HG03342 (cell line): ENCODE measurements at regions not wholly inside any gene's neighbourhood (a gene's known extent, or its start where the extent isn't known, plus 50 kb on each side); places are given as distances from the start of the nearest gene placed in this dataset.
"Not testable (repeated sequence)": the region's sequence is repeated elsewhere in the genome, so short reads cannot be mapped to it uniquely, and the experiment has no call there.

Experiments used
- ATAC-seq: cut with Tn5 transposase; IDR thresholded peaks from one replicate; pipeline ENCODE4 v1.9.1; 2021; ENCODE audit warnings: mild to moderate bottlenecking, moderate library complexity; ENCODE audit not compliant: unreplicated experiment

DNA sequence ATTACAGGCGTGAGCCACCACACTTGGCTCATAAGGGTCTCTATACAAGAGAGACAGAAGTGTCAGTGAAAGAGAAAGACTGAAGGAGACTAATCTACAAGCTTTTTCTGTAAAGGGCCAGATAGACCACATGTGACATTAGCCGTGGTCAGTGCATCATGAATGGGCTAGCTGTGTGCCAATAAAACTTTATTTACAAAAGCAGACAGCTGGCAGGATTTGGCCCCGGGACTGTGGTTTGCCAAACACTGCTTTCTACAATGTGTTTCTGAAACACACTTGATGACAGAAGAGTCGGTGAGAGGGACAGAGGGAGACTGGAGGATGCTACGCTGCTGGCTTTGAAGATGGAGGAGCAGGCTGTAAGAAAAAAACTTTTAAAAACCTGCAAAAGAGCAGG is 285.4 kb downstream of the TFAP2C start:
- ATAC-seq = no peak

DNA sequence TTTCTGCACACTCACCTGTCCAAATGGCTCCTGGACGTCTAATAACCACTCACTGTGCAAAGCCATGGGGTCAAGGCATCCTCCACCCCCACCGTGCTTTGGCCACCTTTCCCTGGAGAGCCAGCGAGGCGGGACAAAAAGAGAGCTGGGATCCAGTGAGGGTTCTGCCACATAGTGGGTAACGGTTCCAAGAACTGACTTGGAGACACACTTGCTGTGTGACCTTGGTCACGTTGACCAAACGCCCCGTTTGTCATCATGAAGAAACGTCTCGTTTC is 287.2 kb downstream of the TFAP2C start:
- no peak for ATAC-seq

DNA sequence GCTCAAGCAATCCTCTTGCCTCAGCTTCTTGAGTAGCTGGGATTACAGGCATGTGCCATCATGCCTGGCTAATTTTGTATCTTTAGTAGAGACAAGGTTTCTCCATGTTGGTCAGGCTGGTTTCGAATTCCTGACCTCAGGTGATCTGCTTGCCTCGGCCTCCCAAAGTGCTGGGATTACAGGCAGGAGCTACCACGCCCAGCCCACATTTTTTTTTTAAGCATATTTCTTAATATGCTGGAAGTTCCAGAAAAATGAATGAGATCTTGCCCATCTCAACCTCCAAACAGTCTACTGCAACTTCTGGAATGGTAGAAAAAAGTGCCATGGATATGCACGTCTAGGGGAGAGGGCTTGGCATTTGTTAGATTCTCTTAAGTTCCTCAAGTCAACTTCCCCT is 290.9 kb downstream of the TFAP2C start:
- not testable (repeated sequence) for ATAC-seq

DNA sequence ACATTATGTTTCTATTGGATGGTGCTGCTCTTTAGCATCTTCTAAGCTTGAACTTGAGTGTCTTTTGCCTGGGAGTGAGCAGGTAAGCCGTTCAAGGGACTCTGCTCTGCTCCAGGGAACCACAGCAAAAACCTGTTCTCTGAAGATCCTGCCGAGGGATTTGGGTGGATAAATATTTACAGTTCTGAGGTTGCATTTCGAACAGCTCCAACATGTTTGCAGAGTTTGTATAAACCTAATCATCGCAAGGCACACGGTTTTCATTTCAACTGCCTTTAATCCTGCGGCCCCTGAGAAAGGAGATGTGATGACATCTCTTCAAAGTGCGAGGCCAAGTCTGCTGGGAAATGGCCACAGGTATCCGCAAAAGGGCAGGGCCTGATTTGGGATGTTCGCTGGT is 293.4 kb downstream of the TFAP2C start:
- no peak for ATAC-seq

- ATAC-seq = no peak
Measured at GRCh38 chr20:56924292-56925081, 295.4 kb downstream of the TFAP2C start.

DNA sequence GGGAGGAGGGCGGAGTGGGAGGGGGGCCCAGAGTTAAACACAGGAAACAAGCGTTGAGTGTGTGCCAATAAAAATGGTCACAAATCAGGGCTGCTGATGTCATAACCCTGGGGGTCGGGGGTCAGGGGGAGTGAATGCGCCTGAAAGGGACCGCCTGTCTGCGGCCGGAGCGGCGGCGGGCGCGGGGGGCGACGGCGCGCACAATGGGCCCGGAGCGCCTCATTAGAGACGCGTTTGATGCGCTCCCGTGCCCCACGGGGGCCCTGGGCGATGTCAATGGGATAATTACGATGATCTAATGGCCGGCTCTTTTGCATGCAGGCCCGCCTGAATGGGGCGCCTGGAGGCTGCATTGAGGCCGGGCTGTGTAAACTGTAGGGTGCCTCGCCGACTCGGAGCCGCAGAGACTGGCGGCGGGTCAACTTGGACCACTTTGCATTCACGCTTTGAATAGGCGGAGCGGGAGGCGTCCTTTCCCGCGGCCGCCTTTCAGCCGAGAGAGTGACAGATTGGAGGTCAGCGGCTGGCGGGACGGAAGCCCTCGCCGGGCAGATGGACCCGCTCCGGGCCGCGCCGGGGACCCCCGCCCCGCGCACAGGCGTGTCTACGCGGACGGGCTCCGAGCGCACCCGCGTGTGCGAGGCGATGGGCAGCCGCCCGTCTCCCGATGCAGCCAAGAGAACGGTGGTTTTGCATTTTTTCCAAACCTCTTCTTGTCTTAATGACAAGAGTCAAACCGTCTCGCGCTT is 296.1 kb downstream of the TFAP2C start:
- ATAC-seq = no peak

DNA sequence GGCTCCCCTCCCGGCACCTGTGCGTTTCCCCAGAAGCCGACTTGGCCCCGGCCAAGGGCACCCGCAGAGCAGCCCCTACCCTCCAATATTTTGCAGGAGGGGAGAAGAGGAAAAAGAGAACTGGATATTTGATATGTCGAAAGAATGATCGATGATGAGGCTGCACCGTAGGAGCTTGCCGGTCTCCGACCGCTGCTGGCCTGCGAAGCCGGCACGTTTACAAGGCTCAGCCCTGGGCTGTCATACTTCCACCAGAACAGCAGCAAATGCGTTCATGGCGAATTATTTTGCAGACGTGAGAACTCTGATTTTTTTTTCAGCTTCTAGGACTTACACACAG is 296.7 kb downstream of the TFAP2C start:
- ATAC-seq = no peak

DNA sequence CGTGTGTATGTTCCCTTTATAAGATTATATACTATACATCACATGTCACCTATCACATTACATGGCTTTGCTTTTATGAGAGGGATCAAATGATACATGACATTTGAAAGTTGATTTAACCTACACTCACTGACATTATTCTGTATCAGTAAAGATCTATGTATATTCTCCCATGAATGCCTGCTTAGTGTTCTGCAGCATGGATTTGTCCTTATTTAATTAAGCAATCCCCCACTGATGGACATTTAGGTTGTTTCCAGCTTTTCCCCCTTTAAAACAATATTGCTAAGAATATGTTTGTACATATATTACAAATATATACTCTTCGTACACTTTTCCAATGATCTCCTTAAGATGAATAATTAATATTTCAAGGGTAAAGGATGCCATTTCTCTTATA is 297.4 kb downstream of the TFAP2C start:
- ATAC-seq = no peak

DNA sequence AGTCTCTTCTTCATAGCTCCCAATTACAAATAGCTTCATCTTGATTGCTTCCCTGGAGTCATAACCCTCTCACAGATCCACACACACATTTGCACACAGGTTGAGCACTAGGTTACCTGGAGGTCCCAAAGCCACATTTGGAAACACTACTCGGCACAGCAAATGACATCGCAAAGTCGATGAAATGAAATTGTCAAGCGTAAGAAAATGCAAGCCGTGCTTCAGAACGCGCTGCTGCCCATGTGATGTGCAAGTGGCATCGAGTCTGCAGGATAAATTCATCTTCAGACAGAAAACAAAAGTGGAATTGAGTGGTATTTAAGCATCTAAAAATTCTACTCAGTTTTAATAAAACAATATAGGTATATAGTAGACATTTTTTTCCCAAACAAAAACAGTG is 298.0 kb downstream of the TFAP2C start:
- no peak for ATAC-seq

- no peak for ATAC-seq
Measured at GRCh38 chr20:56928007-56928406, 298.9 kb downstream of the TFAP2C start.

DNA sequence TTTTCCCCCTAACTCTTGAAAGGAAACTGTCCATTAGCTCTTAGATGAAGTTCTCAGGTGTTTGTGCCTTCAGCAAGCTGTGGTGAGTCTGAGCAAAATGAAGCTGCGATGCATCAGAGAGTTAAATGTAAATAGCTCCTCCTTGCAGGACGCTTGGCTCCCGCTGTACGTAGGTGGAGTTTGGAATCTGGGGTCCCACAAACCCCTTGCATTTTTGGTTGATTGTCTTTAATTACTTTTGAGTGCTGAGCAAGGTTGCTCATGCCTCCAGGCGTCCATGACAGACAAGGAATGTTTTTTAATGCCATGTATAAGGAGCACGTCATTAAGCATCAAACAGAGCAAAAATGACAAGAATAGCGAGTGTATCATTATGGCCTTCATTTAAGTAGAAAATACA is 300.5 kb downstream of the TFAP2C start:
- ATAC-seq = no peak

- no peak for ATAC-seq
Measured at GRCh38 chr20:56930876-56931275, 301.8 kb downstream of the TFAP2C start.

DNA sequence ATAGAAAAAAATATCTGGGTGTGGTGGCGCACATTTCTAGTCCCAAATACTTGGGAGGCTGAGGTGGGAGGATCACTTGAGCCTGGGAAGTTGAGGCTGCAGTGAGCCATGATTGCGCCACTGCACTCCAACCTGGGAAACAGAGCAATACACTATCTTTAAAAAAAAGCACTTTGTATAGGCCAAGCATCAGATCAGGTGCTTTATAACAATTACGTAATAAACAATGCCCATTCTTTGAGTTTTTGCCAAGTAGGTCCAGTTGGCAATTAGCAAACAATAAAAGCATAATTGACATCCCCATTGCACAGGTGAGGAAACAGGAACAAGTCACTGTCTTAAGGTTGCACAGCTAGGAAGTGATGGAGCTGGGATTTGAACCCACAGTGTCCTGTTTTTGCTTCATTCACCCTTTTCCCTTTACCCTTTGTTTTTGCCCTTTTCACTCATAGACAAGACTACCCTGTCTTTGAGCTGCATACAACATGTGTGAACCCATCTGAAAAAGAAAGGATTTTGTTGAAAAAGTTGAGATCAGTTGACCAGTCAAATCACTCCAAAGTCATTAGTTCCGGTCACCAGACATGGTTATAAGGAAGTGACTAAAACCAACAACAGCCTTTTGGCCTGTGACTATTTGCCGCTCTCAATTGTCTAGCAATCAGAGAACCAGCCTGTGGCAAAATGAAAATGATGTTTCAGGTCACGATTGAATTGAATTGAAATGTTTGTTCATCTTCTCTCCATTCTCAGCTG is 303.6 kb downstream of the TFAP2C start:
- ATAC-seq = no peak

DNA sequence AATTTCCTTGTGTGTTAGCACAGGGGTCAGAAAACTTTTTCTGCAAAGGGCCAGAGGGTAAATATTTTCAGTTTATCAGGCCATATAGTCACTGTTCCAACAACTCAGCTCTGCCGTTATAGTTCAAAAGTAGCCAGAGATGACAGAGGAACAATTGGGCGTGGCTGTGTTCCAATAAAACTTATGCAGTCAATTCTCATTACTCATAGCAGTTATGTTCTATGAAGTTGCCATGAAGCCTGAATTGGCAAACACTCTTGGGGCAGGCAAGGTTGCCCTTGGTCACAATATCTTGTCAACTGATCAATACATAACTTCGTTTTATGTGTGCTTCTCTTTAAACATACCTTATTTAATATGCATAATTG is 304.2 kb downstream of the TFAP2C start:
- ATAC-seq = no peak

DNA sequence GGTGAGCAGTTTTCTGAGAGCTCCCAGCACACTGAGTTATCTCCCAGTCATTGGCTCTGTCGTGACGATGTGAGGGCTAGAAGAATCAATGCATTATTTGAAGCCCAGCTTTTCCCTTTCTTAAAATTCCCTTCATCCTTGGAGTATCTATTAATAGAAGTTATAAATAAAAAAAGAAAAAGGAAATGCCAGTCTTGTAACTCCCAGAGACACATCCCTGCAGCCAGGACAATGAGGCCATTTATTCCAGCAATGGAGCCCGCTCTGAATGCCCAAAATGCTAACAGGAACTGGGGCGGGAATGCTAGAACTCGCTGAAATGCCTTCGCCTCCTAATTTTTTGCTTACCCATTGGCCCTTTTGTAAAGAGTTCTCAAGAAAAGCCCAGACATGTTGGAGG is 305.8 kb downstream of the TFAP2C start:
- ATAC-seq = no peak

DNA sequence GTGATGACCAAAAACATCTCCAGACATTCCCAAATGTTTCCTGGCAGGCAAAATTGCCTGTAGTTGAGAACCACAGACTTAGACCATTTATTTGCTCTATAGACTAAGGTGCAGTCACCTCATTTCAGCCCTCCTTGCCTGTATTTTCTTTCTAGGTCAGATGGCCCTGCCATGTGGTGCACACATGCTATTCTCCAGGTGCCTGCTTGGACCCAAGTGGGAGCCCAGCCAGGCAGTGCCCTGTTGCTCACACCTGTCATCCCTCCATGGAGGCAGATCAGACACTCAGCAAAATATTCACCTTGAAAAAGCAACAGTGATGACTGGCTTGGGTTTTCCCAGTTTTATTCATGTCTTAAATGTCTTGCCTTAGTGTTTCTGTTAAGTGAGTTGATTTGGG is 311.4 kb downstream of the TFAP2C start:
- ATAC-seq = no peak

DNA sequence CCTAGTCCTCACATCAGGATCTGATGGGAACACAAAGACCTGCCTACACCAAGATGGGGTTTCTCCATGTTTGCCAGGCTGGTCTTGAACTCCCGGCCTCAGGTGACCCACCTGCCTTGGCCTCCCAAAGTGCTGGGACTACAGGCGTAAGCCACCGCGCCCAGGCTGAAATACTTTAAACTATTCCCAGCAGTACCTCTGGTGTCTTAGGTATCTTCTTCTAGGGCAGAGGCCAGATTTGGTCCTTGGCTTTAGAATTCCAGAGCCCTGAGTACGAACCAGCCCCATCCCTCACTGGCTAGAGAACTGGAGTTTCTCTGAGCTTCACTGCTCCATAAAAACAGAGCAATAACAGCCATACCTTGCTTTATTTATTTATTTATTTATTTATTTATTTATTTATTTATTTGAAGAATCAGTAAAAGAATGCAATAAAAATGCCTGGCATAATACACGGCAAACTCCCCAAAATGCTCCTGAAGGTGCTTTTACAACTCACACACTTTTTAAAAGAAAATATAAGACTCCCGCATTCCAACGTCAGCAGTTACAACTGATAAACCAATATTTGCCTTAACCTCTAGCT is 312.1 kb downstream of the TFAP2C start:
- no peak for ATAC-seq

- ATAC-seq = no peak
Measured at GRCh38 chr20:56943946-56944945, 315.1 kb downstream of the TFAP2C start.

GRCh38 chr20:56945057-56945456 is 316.0 kb downstream of the TFAP2C start:
- ATAC-seq = no peak

GRCh38 chr20:56945901-56946300 is 316.8 kb downstream of the TFAP2C start:
- no peak for ATAC-seq

DNA sequence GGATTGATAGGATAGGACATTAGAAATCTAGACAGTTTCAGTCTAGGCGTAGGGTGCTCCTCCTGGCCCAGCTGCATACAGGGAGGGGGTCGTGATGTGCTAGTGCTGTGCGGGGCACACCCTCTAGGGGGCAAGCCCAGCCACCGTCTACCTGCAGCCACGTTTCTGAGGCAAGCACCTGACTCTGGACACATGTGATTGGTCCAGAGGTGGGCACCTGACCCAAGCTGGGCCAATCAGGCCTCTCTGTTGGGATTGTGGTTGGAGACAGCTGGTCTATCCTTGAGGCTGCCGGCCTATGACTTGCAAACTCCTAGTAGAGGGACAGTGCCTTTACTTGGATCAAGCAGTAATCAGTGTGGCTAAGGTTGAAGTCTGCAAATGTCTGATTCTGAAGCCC is 317.1 kb downstream of the BMP7 start:
- ATAC-seq = no peak
